B cell (primary cell): ENCODE measurements at regions not wholly inside any gene's neighbourhood (a gene's known extent, or its start where the extent isn't known, plus 50 kb on each side); places are given as distances from the start of the nearest gene placed in this dataset.
"Not testable (repeated sequence)": the region's sequence is repeated elsewhere in the genome, so short reads cannot be mapped to it uniquely, and the experiment has no call there.

ENCODE experiments used
- ATAC-seq: fragments of 200-7000 bp; cut with Tn5 transposase; one replicate; pipeline ENCODE4 v1.10.0; 2021; ENCODE audit warnings: low read depth, mild to moderate bottlenecking, moderate number of reproducible peaks, moderate library complexity
- CTCF ChIA-PET: fragments of 350-600 bp; sonication (Branson Sonifier 250); formaldehyde crosslinking; loops from one replicate; lab custom pipeline; 2021; ENCODE audit warnings: antibody characterized with exemption, inconsistent platforms; lab: Charles Lee
- POLR2A ChIA-PET: fragments of 350-600 bp; sonication (Branson Sonifier 250); formaldehyde crosslinking; loops from one replicate; lab custom pipeline; 2021; ENCODE audit warnings: antibody characterized with exemption; lab: Charles Lee
- DNase-seq: peaks from one replicate; pipeline ENCODE4 v3.0.0; 2013
- H2AFZ ChIP-seq: 2 replicates; pipeline ENCODE4 v1.6.1; 2012; ENCODE audit warnings: mild to moderate bottlenecking, low read depth, low read length; ENCODE audit not compliant: insufficient read depth, poor library complexity, severe bottlenecking
- H3K27ac ChIP-seq, 2 donors: 1 replicate in 1 of 2; 2 replicates in 1 of 2; pipeline ENCODE4 v1.5.1; 2012 to 2013; ENCODE audit warnings: low read length in 2 of 2, mild to moderate bottlenecking in 2 of 2, moderate library complexity in 1 of 2
- H3K27me3 ChIP-seq, 4 experiments: fragments of 200-600 bp in 1 of 4; sonication (generic) in 1 of 4; replicated peaks in 1 of 4; 1 replicate in 2 of 4; 2 replicates in 2 of 4; pipeline versions ENCODE4 v1.6.1 to v1.7.0; 2013 to 2016; ENCODE audit warnings: low read length in 3 of 4, mild to moderate bottlenecking in 2 of 4, mixed read lengths in 1 of 4, moderate library complexity in 1 of 4; ENCODE audit not compliant: insufficient read depth in 4 of 4, control insufficient read depth in 3 of 4; ENCODE audit errors: control extremely low read depth in 1 of 4
- H3K36me3 ChIP-seq, 2 experiments: replicated peaks in 1 of 2; 1 replicate in 1 of 2; 2 replicates in 1 of 2; pipeline versions ENCODE4 v1.6.1 to v1.7.1; 2013; ENCODE audit warnings: low read length in 1 of 2; ENCODE audit not compliant: insufficient read depth in 2 of 2, control insufficient read depth in 1 of 2; ENCODE audit errors: control extremely low read depth in 1 of 2, extremely low read depth in 1 of 2
- H3K4me1 ChIP-seq, 2 donors: fragments of 200-600 bp in 1 of 2; sonication (generic) in 1 of 2; 1 replicate in 1 of 2; 2 replicates in 1 of 2; pipeline versions ENCODE4 v1.5.1 to v1.6.1; 2013 to 2017; ENCODE audit warnings: low read length in 2 of 2; ENCODE audit not compliant: control insufficient read depth in 2 of 2, insufficient read depth in 2 of 2
- H3K4me2 ChIP-seq: replicated peaks from 2 replicates; pipeline ENCODE3; 2012; ENCODE audit warnings: mild to moderate bottlenecking, low read depth, low read length; ENCODE audit not compliant: poor library complexity, severe bottlenecking
- H3K4me3 ChIP-seq, 5 experiments: fragments of 200-600 bp in 1 of 5; sonication (generic) in 1 of 5; 1 replicate in 3 of 5; 2 replicates in 2 of 5; pipeline versions ENCODE4 v1.5.1 to v1.7.0; 2011 to 2016; ENCODE audit warnings: low read length in 4 of 5, mild to moderate bottlenecking in 4 of 5, low read depth in 2 of 5, control low read depth in 1 of 5, moderate library complexity in 1 of 5; ENCODE audit not compliant: insufficient read depth in 1 of 5; ENCODE audit errors: control extremely low read depth in 1 of 5, extremely low read depth in 1 of 5
- H3K79me2 ChIP-seq: fragments of 200-600 bp; sonication (generic); one replicate; pipeline ENCODE4 v1.6.0; 2016; ENCODE audit warnings: low read length; ENCODE audit not compliant: control insufficient read depth, insufficient read depth
- H3K9ac ChIP-seq: fragments of 200-600 bp; sonication (generic); 2 replicates; pipeline ENCODE4 v1.6.1; 2017; ENCODE audit warnings: mild to moderate bottlenecking, low read length, moderate library complexity
- H3K9me3 ChIP-seq, 3 donors: one replicate each; pipeline versions ENCODE4 v1.6.1 to v1.7.1; 2013; ENCODE audit warnings: low read length in 2 of 3; ENCODE audit not compliant: control insufficient read depth in 2 of 3, insufficient read depth in 1 of 3; ENCODE audit errors: control extremely low read depth in 1 of 3
- H4K20me1 ChIP-seq: 2 replicates; pipeline ENCODE4 v1.6.0; 2012; ENCODE audit warnings: mild to moderate bottlenecking, low read length; ENCODE audit not compliant: insufficient read depth, control insufficient read depth, poor library complexity, severe bottlenecking
- H3K27ac Mint-ChIP-seq: one replicate; pipeline ENCODE4 v1.8.0; 2021; ENCODE audit warnings: mixed read lengths
- H3K27me3 Mint-ChIP-seq: one replicate; pipeline ENCODE4 v1.8.0; 2021; ENCODE audit warnings: mixed read lengths
- H3K4me1 Mint-ChIP-seq: one replicate; pipeline ENCODE4 v1.8.0; 2021; ENCODE audit warnings: mixed read lengths
- H3K4me3 Mint-ChIP-seq: one replicate; pipeline ENCODE4 v1.8.0; 2021; ENCODE audit warnings: mixed read lengths
- H3K9me3 Mint-ChIP-seq: one replicate; pipeline ENCODE4 v1.8.0; 2022; ENCODE audit warnings: mixed read lengths; ENCODE audit not compliant: insufficient read depth
- WGBS: methylation state at CpG from one replicate; pipeline ENCODE4 v1.1.5; 2013; ENCODE audit warnings: missing lambda C conversion rate; ENCODE audit not compliant: insufficient coverage; 5-methylcytosine and 5-hydroxymethylcytosine counted together
- intact Hi-C: fragments of 100-400 bp; cut with micrococcal nuclease; formaldehyde crosslinking; loops from one replicate; pipeline ENCODE4 v1.10.0; 2022

DNA sequence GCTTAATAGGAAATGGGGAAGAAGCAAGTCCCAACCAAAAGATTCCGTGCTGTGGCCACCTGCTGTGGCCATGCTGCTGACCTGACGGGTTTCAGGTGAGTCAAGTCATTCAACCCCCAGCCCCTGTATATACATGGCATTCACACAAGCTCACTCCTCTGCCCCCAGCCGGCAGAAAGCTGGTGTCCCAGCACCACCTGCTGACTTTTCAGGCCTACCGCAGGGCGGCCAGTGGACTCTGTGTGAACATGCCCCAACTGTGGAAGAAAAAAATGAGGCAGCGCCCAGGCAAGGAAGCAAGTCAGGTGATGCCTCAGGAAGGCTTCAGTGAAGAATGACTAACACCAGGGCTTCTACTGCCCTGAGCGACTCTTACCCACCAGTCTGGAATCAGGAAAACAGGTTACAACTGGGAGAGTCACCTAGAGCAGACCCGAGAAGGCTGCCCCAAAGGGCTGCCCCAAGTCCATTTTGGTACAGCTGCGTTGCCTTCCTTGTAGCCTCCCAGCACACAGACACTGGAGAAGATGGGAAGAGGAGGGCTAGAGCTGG lies 536.5 kb downstream of the TP53TG3F start:
- H3K27ac ChIP-seq, H3K4me1 ChIP-seq, H2AFZ ChIP-seq, H4K20me1 ChIP-seq, H3K4me3 ChIP-seq, H3K9me3 Mint-ChIP-seq, H3K9ac ChIP-seq, H3K27me3 ChIP-seq, H3K4me3 Mint-ChIP-seq, H3K27me3 Mint-ChIP-seq, intact Hi-C loops, H3K36me3 ChIP-seq, POLR2A ChIA-PET, H3K9me3 ChIP-seq, CTCF ChIA-PET, H3K4me2 ChIP-seq, H3K79me2 ChIP-seq, H3K4me1 Mint-ChIP-seq, DNase-seq, H3K27ac Mint-ChIP-seq, ATAC-seq: not testable (repeated sequence)
- WGBS: 100% methylated on average over 1 of the region's 9 CpGs

DNA sequence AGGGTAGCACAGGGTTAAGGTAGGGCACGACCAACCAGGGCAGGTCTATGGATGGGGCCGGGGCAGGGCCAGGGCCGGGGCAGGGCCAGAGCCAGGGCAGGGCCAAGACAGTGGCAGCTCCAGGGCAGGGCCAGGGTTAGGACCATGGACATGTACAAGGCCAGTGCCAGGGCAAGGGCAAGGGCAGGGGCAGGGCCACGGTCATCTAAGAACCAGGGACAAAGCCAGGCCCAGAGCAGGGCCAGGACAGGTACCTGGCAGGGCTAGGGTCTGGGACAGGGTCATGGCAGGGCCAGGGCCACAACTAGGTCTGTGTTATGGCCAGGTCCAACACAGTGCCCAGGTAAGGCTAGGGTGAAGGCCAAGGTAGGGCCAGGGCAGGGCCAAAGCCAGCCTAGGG lies 541.8 kb downstream of the TP53TG3F start:
- H3K4me3 ChIP-seq, H3K9me3 Mint-ChIP-seq, H2AFZ ChIP-seq, H3K9ac ChIP-seq, H4K20me1 ChIP-seq, H3K27me3 ChIP-seq, H3K4me2 ChIP-seq, H3K4me1 ChIP-seq, POLR2A ChIA-PET, H3K27ac ChIP-seq, H3K36me3 ChIP-seq, CTCF ChIA-PET, H3K27ac Mint-ChIP-seq, H3K9me3 ChIP-seq, H3K27me3 Mint-ChIP-seq, intact Hi-C loops, H3K4me1 Mint-ChIP-seq, ATAC-seq, H3K4me3 Mint-ChIP-seq, DNase-seq, H3K79me2 ChIP-seq: not testable (repeated sequence)
- 50% methylated on average over 1 of the region's 4 CpGs for WGBS

DNA sequence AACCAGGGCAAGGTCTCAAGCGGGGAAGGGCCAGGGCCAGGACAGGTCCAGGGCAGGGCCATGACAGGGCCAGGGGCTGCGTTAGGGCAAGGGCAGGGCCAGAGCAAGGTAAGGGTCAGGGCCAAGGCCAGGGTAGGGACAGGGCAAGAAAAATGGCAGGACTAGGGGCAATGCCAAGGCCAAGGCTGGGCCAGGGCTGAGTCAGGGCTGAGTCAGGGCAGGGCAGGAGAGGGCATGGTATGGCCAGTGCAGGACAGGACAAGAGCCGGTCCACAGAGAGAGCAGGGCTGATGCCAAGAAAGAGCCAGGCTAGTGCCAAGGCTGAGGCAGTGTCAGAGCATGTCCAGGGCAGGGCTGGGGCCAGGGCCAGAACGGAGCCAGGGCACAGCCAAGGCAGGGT lies 542.5 kb downstream of the TP53TG3F start:
- H3K27ac ChIP-seq, H3K4me3 ChIP-seq, H3K9me3 ChIP-seq, H4K20me1 ChIP-seq, H3K9me3 Mint-ChIP-seq, H2AFZ ChIP-seq, H3K36me3 ChIP-seq, H3K27me3 Mint-ChIP-seq, CTCF ChIA-PET, H3K27me3 ChIP-seq, H3K4me3 Mint-ChIP-seq, intact Hi-C loops, H3K9ac ChIP-seq, H3K27ac Mint-ChIP-seq, H3K4me1 Mint-ChIP-seq, H3K79me2 ChIP-seq, H3K4me1 ChIP-seq, H3K4me2 ChIP-seq, DNase-seq, ATAC-seq, POLR2A ChIA-PET: not testable (repeated sequence)
- WGBS: 60% methylated on average over 1 of the region's 4 CpGs

DNA sequence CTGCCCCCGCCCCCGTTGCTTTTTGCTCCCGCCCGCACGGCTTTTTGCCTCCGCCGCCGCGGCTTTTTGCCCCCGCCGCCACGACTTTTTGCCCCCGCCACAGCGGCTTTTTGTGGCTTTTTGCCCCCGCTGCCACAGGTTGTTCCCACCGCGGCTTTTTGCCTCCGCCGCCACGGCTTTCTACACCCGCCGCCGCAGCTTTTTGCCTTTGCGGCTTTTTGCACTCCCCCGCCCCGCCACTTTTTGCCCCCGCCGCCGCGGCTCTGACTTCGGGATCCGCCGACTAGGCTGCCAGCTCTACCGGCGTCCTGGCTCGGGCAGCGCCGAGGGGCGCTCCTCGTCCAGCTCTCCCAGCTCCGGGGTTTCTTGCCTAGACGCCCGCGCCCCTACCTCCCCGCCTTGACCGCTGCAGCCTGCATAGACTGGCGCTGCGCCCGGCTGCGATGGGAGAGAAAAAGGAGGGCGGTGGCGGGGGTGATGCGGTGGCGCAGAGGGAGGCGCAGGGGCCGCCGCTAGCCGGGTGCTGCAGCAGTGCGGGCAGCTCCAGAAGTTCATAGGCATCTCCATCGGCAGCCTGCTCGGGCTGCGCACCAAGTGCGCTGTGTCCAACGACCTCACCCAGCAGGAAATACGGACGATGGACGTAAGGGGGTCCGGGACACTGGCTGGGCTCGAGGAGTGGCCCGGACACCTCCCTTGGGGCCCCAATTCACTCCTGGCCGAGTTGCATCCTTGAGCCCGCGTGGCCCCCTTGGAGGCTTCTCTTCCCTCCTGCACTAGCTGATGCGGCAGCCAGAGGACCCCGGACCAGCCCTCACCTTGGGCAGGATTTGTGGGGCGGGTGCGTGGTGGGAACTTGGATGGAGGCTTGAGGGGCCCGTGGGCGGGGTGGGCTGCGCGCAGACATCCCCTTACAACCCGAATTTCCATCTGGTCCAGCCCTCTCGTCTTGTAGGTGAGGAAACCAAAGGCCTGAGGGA lies 555.7 kb downstream of the TP53TG3F start:
- CTCF ChIA-PET, H4K20me1 ChIP-seq, POLR2A ChIA-PET, H3K4me1 Mint-ChIP-seq, H3K79me2 ChIP-seq, DNase-seq, H3K27ac Mint-ChIP-seq, ATAC-seq, H3K4me3 ChIP-seq, intact Hi-C loops, H3K27me3 ChIP-seq, H3K27ac ChIP-seq, H3K4me3 Mint-ChIP-seq, H3K27me3 Mint-ChIP-seq, H3K9ac ChIP-seq, H3K4me2 ChIP-seq, H3K36me3 ChIP-seq, H2AFZ ChIP-seq, H3K9me3 Mint-ChIP-seq, H3K4me1 ChIP-seq: not testable (repeated sequence)
- H3K9me3 ChIP-seq: peaks cover 0 to 13% (median 0%) of the 10 kb centered on the region in 3 donors
- 57% methylated on average over 58 of the region's 83 CpGs for WGBS
